H1 (cell line): ENCODE measurements at regions not wholly inside any gene's neighbourhood (a gene's known extent, or its start where the extent isn't known, plus 50 kb on each side); places are given as distances from the start of the nearest gene placed in this dataset.

Experiments
- CTCF ChIA-PET: fragments of 300-600 bp; sonication (Branson Sonifier 250); formaldehyde crosslinking; loops from one replicate; lab custom pipeline; 2021; ENCODE audit not compliant: partially characterized antibody; lab: Charles Lee
- POLR2A ChIA-PET: fragments of 300-600 bp; sonication (Branson Sonifier 250); formaldehyde crosslinking; loops from one replicate; lab custom pipeline; 2021; ENCODE audit warnings: inconsistent platforms; ENCODE audit not compliant: partially characterized antibody; lab: Charles Lee
- DNase-seq, 2 experiments: peaks; one replicate each; pipeline versions ENCODE4 v3.0.0 to v3.0.0-alpha.2; 2010 to 2022; ENCODE audit warnings: low spot score in 2 of 2, low read depth in 1 of 2, mixed read lengths in 1 of 2
- FAIRE-seq: peaks from 2 replicates; lab custom pipeline; 2011; peaks lifted over from hg19 to GRCh38; lab: Jason Lieb, UNC
- H2AFZ ChIP-seq: 2 replicates; pipeline ENCODE4 v1.8.1; 2012; ENCODE audit warnings: low read length, inconsistent platforms
- H2AK5ac ChIP-seq: 2 replicates; pipeline ENCODE4 v1.6.1; 2013; ENCODE audit warnings: low read depth, low read length
- H2BK120ac ChIP-seq: replicated peaks from 2 replicates; pipeline ENCODE3; 2013; ENCODE audit warnings: low read depth, low read length, inconsistent platforms
- H2BK12ac ChIP-seq: 2 replicates; pipeline ENCODE4 v1.6.1; 2013; ENCODE audit warnings: low read depth, low read length
- H2BK15ac ChIP-seq: 2 replicates; pipeline ENCODE4 v1.6.1; 2013; ENCODE audit warnings: low read length
- H2BK20ac ChIP-seq: 2 replicates; pipeline ENCODE4 v1.6.1; 2013; ENCODE audit warnings: low read length
- H2BK5ac ChIP-seq: 2 replicates; pipeline ENCODE4 v1.6.1; 2013; ENCODE audit warnings: low read depth, low read length
- H3K14ac ChIP-seq: 2 replicates; pipeline ENCODE4 v1.6.1; 2013; ENCODE audit warnings: inconsistent platforms; ENCODE audit not compliant: insufficient read length
- H3K18ac ChIP-seq: 2 replicates; pipeline ENCODE4 v1.6.1; 2013; ENCODE audit warnings: low read length; ENCODE audit errors: extremely low read depth
- H3K23ac ChIP-seq: 2 replicates; pipeline ENCODE4 v1.6.1; 2013; ENCODE audit warnings: inconsistent platforms; ENCODE audit not compliant: insufficient read length
- H3K23me2 ChIP-seq: 2 replicates; pipeline ENCODE4 v1.6.1; 2013; ENCODE audit warnings: low read depth, low read length
- H3K27ac ChIP-seq: 2 replicates; pipeline ENCODE4 v1.6.1; 2011; ENCODE audit warnings: low read depth, low read length, inconsistent platforms
- H3K27me3 ChIP-seq, 4 experiments: replicated peaks in 1 of 4; 1 replicate in 1 of 4; 2 replicates in 3 of 4; pipeline versions ENCODE4 v1.6.1 to v1.8.1; 2011 to 2013; ENCODE audit warnings: low read length in 3 of 4, mild to moderate bottlenecking in 3 of 4, inconsistent platforms in 2 of 4, mixed read lengths in 2 of 4, moderate library complexity in 1 of 4; ENCODE audit not compliant: control insufficient read depth in 3 of 4, insufficient read depth in 3 of 4; ENCODE audit errors: extremely low read depth in 1 of 4
- H3K36me3 ChIP-seq, 4 experiments: 2 replicates each; pipeline versions ENCODE4 v1.6.1 to v1.8.1; 2011 to 2013; ENCODE audit warnings: mild to moderate bottlenecking in 4 of 4, low read length in 3 of 4, moderate library complexity in 2 of 4, control low read depth in 1 of 4, inconsistent platforms in 1 of 4; ENCODE audit not compliant: insufficient read depth in 4 of 4, control insufficient read depth in 2 of 4
- H3K4ac ChIP-seq: replicated peaks from 2 replicates; pipeline ENCODE3; 2013; ENCODE audit warnings: low read length, low read depth, mixed read lengths, inconsistent platforms; ENCODE audit not compliant: insufficient read length
- H3K4me1 ChIP-seq, 4 experiments: replicated peaks in 1 of 4; 1 replicate in 1 of 4; 2 replicates in 3 of 4; pipeline versions ENCODE4 v1.6.1 to v1.8.1; 2011 to 2013; ENCODE audit warnings: low read length in 3 of 4, inconsistent platforms in 2 of 4, mixed read lengths in 1 of 4; ENCODE audit not compliant: insufficient read depth in 4 of 4, control insufficient read depth in 3 of 4
- H3K4me2 ChIP-seq, 2 experiments: 2 replicates each; pipeline versions ENCODE4 v1.6.1 to v1.8.1; 2011 to 2013; ENCODE audit warnings: low read depth in 2 of 2, low read length in 2 of 2, control low read depth in 1 of 2, inconsistent platforms in 1 of 2, mild to moderate bottlenecking in 1 of 2; ENCODE audit not compliant: insufficient read depth in 1 of 2
- H3K4me3 ChIP-seq, 4 experiments: fragments of 200-600, 300-600 bp in 1 of 4; sonication (generic), shearing (Covaris generic), sonication (Bioruptor Twin) in 1 of 4; 2 replicates each; pipeline versions ENCODE4 v1.5.1 to v1.8.1; 2011 to 2016; ENCODE audit warnings: low read length in 4 of 4, low read depth in 3 of 4, control low read depth in 2 of 4, inconsistent platforms in 2 of 4, mild to moderate bottlenecking in 2 of 4, mixed read lengths in 1 of 4, moderate library complexity in 1 of 4; ENCODE audit not compliant: insufficient read depth in 2 of 4; ENCODE audit errors: extremely low read depth in 1 of 4
- H3K56ac ChIP-seq: replicated peaks from 2 replicates; pipeline ENCODE3; 2013; ENCODE audit warnings: low read depth, mild to moderate bottlenecking, mixed read lengths, low read length, inconsistent platforms; ENCODE audit not compliant: insufficient read length
- H3K79me1 ChIP-seq: 2 replicates; pipeline ENCODE4 v1.6.1; 2013; ENCODE audit warnings: low read depth, low read length, control low read depth
- H3K79me2 ChIP-seq, 2 experiments: 2 replicates each; pipeline versions ENCODE4 v1.6.1 to v1.8.1; 2012 to 2013; ENCODE audit warnings: low read length in 2 of 2, mild to moderate bottlenecking in 2 of 2, inconsistent platforms in 1 of 2; ENCODE audit not compliant: insufficient read depth in 2 of 2, control insufficient read depth in 1 of 2
- H3K9ac ChIP-seq, 4 experiments: replicated peaks in 1 of 4; 1 replicate in 1 of 4; 2 replicates in 3 of 4; pipeline versions ENCODE4 v1.6.1 to v1.8.1; 2011 to 2013; ENCODE audit warnings: low read depth in 3 of 4, low read length in 3 of 4, control low read depth in 2 of 4, mild to moderate bottlenecking in 2 of 4, moderate library complexity in 2 of 4, inconsistent platforms in 1 of 4; ENCODE audit errors: extremely low read depth in 1 of 4
- H3K9me3 ChIP-seq, 2 experiments: 2 replicates each; pipeline versions ENCODE4 v1.6.1 to v1.8.1; 2012 to 2013; ENCODE audit warnings: mild to moderate bottlenecking in 2 of 2, moderate library complexity in 2 of 2, control low read depth in 1 of 2, inconsistent platforms in 1 of 2, low read depth in 1 of 2, low read length in 1 of 2, mixed read lengths in 1 of 2; ENCODE audit not compliant: insufficient read depth in 2 of 2
- H4K20me1 ChIP-seq, 2 experiments: replicated peaks in 1 of 2; 2 replicates each; pipeline versions ENCODE3 to v1.8.1; 2011 to 2013; ENCODE audit warnings: inconsistent platforms in 2 of 2, low read length in 2 of 2, mild to moderate bottlenecking in 1 of 2; ENCODE audit not compliant: insufficient read depth in 2 of 2, control insufficient read depth in 1 of 2
- H4K5ac ChIP-seq: 2 replicates; pipeline ENCODE4 v1.6.1; 2013; ENCODE audit warnings: low read length, low read depth, mixed read lengths, inconsistent platforms; ENCODE audit not compliant: insufficient read length
- H4K8ac ChIP-seq: 2 replicates; pipeline ENCODE4 v1.8.0; 2013; ENCODE audit warnings: mild to moderate bottlenecking, moderate library complexity, low read length, inconsistent platforms; ENCODE audit not compliant: insufficient read depth; ENCODE audit errors: extremely low read depth
- H4K91ac ChIP-seq: replicated peaks from 2 replicates; pipeline ENCODE3; 2013; ENCODE audit warnings: low read length, mixed read lengths, inconsistent platforms; ENCODE audit not compliant: insufficient read length
- EZH2 ChIP-seq: fragments of 200-600 bp; sonication (generic); IDR thresholded peaks from 2 replicates; pipeline ENCODE4 v1.7.1; 2012; ENCODE audit warnings: low read depth, mild to moderate bottlenecking, moderate library complexity, low read length, inconsistent platforms; ENCODE audit not compliant: severe bottlenecking
- GABPA ChIP-seq: IDR thresholded peaks from 2 replicates; pipeline ENCODE4 v1.6.1; 2011; ENCODE audit warnings: mild to moderate bottlenecking, low read length, moderate library complexity, borderline replicate concordance; ENCODE audit not compliant: insufficient read depth
- GTF2F1 ChIP-seq: IDR thresholded peaks from 2 replicates; pipeline ENCODE4 v1.6.1; 2012; ENCODE audit warnings: low read depth, low read length, improper control_type of control experiment, borderline replicate concordance
- HDAC2 ChIP-seq, 2 experiments: fragments of 300-600 bp in 1 of 2; sonication (generic) in 1 of 2; IDR thresholded peaks; 2 replicates each; pipeline ENCODE4 v1.6.1; 2011 to 2012; ENCODE audit warnings: low read depth in 2 of 2, low read length in 2 of 2, mild to moderate bottlenecking in 2 of 2, moderate library complexity in 2 of 2, borderline replicate concordance in 1 of 2, inconsistent platforms in 1 of 2
- POU5F1 ChIP-seq: IDR thresholded peaks from 2 replicates; pipeline ENCODE4 v1.6.1; 2011; ENCODE audit warnings: low read depth, mild to moderate bottlenecking, low read length, moderate library complexity
- RAD21 ChIP-seq, 2 experiments: IDR thresholded peaks in 1 of 2; conservative IDR thresholded peaks in 1 of 2; 2 replicates each; pipeline ENCODE4 v1.6.1; 2011; ENCODE audit warnings: low read depth in 2 of 2, low read length in 2 of 2, improper control_type of control experiment in 1 of 2, inconsistent platforms in 1 of 2, mild to moderate bottlenecking in 1 of 2, moderate library complexity in 1 of 2
- RBBP5 ChIP-seq: IDR thresholded peaks from 2 replicates; pipeline ENCODE4 v1.7.1; 2012; ENCODE audit warnings: low read depth, mild to moderate bottlenecking, inconsistent platforms, low read length, moderate library complexity, borderline replicate concordance
- SAP30 ChIP-seq: fragments of 300-600 bp; sonication (generic); IDR thresholded peaks from 2 replicates; pipeline ENCODE4 v1.7.1; 2012; ENCODE audit warnings: low read length, moderate library complexity, mild to moderate bottlenecking, inconsistent platforms; ENCODE audit not compliant: insufficient read depth, insufficient replicate concordance
- SIN3A ChIP-seq, 2 experiments: IDR thresholded peaks in 1 of 2; conservative IDR thresholded peaks in 1 of 2; 2 replicates each; pipeline ENCODE4 v1.6.1; 2011 to 2012; ENCODE audit warnings: low read length in 2 of 2, improper control_type of control experiment in 1 of 2, low read depth in 1 of 2, mild to moderate bottlenecking in 1 of 2
- TAF1 ChIP-seq: IDR thresholded peaks from 2 replicates; pipeline ENCODE4 v1.6.1; 2011; ENCODE audit warnings: mild to moderate bottlenecking, low read depth, low read length
- TEAD4 ChIP-seq: IDR thresholded peaks from 2 replicates; pipeline ENCODE4 v1.6.1; 2012; ENCODE audit warnings: low read depth, low read length, inconsistent platforms, mixed read lengths
- WGBS, 2 experiments: shearing (Covaris generic) in 1 of 2; methylation state at CpG; one replicate each; pipeline versions ENCODE4 v1.1.6 to v1.1.7; 2013 to 2015; ENCODE audit warnings: low lambda C conversion rate in 2 of 2, mixed read lengths in 2 of 2, inconsistent platforms in 1 of 2, low coverage in 1 of 2, missing lambda C conversion rate in 1 of 2; ENCODE audit not compliant: insufficient replicate concordance in 2 of 2, insufficient coverage in 1 of 2, insufficient read length in 1 of 2; ENCODE audit errors: extremely low coverage in 1 of 2, missing lambda C conversion rate in 1 of 2; 5-methylcytosine and 5-hydroxymethylcytosine counted together

GRCh38 chr7:354597-355470 is 64.9 kb downstream of the FOXL3 start:
- no peak overlapping the region for H2BK5ac ChIP-seq
- TF ChIP-seq SAP30 = no peak
- TF ChIP-seq POU5F1 = no peak
- no peak for TF ChIP-seq GABPA
- no peak for TF ChIP-seq TAF1
- TF ChIP-seq EZH2 = no peak
- no peak for TF ChIP-seq HDAC2 (IDR thresholded peaks at IDR 0.05; ENCODE audit: borderline replicate concordance in 1 of 2, low read depth in 2 of 2, low read length in 2 of 2)
- no peak for TF ChIP-seq TEAD4
- TF ChIP-seq GTF2F1 = no peak
- no peak for TF ChIP-seq RBBP5
- no peak for TF ChIP-seq RAD21 (IDR thresholded peaks at IDR 0.05 in 1 of 2, conservative IDR thresholded peaks at IDR 0.05 in 1 of 2; ENCODE audit: low read depth in 2 of 2, low read length in 2 of 2)
- no peak for TF ChIP-seq SIN3A (conservative IDR thresholded peaks at IDR 0.05 in 1 of 2, IDR thresholded peaks at IDR 0.05 in 1 of 2; ENCODE audit: low read depth in 1 of 2, low read length in 2 of 2)

More at GRCh38 chr7:354597-355470, 64.9 kb downstream of the FOXL3 start:
- Histone ChIP-seq H3K9me3 (peaks cover 2 to 3% of the 10 kb centered on the region in 2 experiments; a peak in 1 of 4 replicates), H2BK12ac (no peak overlapping the region), H3K79me2 (no peaks in the 10 kb centered on the region), H2BK20ac (no peak overlapping the region), H2AK5ac (no peak overlapping the region), H3K18ac (no peak overlapping the region), H2BK120ac (no peak overlapping the region), H3K23me2 (peaks cover 16% of the 10 kb centered on the region; the same call in 1 of the 2 replicates), H3K4me2 (no peak overlapping the region), H3K79me1 (no peaks in the 10 kb centered on the region), H3K9ac (no peak overlapping the region), H4K20me1 (peaks cover 0 to 3% of the 10 kb centered on the region in 2 experiments), H3K4me1 (no peaks in the 10 kb centered on the region; a peak in 3 of 7 replicates), H2BK15ac (no peak overlapping the region), H3K27me3 (no peaks in the 10 kb centered on the region), H3K14ac (no peak overlapping the region), H2AFZ (no peak overlapping the region), H3K56ac (no peak overlapping the region), H3K4me3 (no peak overlapping the region), H4K91ac (no peak overlapping the region), H3K4ac (no peak overlapping the region), H4K8ac (no peak overlapping the region), H3K36me3 (no peaks in the 10 kb centered on the region), H4K5ac (no peak overlapping the region), H3K27ac (no peak overlapping the region), H3K23ac (no peak overlapping the region)
- ChIA-PET POLR2A (no interaction called here), CTCF (interaction anchor here (1.0 to 1.1 kb wide), 3 partner anchors 8 to 22 kb away, joined by 3 to 4 read pairs (median 3); no protein-coding TSS in a partner anchor)
- FAIRE-seq (no peak), DNase-seq (no peak)
- WGBS, 2 experiments = 87% methylated on average over 19 of the region's 24 CpGs; no CpG with 5 or more reads in 1 of the 2 experiments
